GM12878 (cell line): ENCODE measurements at regions not wholly inside any gene's neighbourhood (a gene's known extent, or its start where the extent isn't known, plus 50 kb on each side); places are given as distances from the start of the nearest gene placed in this dataset.

Experiments used
- ATAC-seq: fragments of 200-7000 bp; cut with Tn5 transposase; 3 replicates; pipeline ENCODE4 v1.9.1; 2020; ENCODE audit warnings: mild to moderate bottlenecking, moderate library complexity
- BruUV-seq: library from RNA; stranded (reverse); fragments of 400-500 nt; replicated peaks from 2 replicates; lab custom pipeline; 2021; lab: Mats Ljungman, UMichigan
- CTCF ChIA-PET: fragments of 300-600 bp; sonication (Branson Sonifier 250); formaldehyde crosslinking; extraction: SDS; loops from one replicate; lab custom pipeline; 2021; ENCODE audit warnings: inconsistent platforms; lab: Yijun Ruan, JAX
- POLR2A ChIA-PET: fragments of 350-600 bp; formaldehyde crosslinking; extraction: SDS; loops from one replicate; lab custom pipeline; 2021; ENCODE audit warnings: inconsistent platforms; lab: Charles Lee
- RAD21 ChIA-PET: fragments of 300-600 bp; sonication (Branson Sonifier 250); formaldehyde crosslinking; loops from one replicate; lab custom pipeline; 2023; ENCODE audit warnings: antibody characterized with exemption; ENCODE audit not compliant: unreplicated experiment; lab: Charles Lee
- SMC1A ChIA-PET: fragments of 300-600 bp; sonication (Branson Sonifier 250); formaldehyde crosslinking; loops from one replicate; lab custom pipeline; 2023; ENCODE audit not compliant: unreplicated experiment, uncharacterized antibody; lab: Charles Lee
- DNase-seq: peaks from one replicate; pipeline ENCODE4 v3.0.0-alpha.2; 2011; ENCODE audit warnings: low read depth, low spot score
- FAIRE-seq: peaks from 3 replicates; lab custom pipeline; 2011; peaks lifted over from hg19 to GRCh38; lab: Jason Lieb, UNC
- H2AFZ ChIP-seq: 2 replicates; pipeline ENCODE4 v1.6.0; 2011; ENCODE audit warnings: low read depth, low read length, control low read depth; ENCODE audit not compliant: control insufficient read depth
- H3K27ac ChIP-seq: 2 replicates; pipeline ENCODE4 v1.5.1; 2011; ENCODE audit warnings: control low read depth; ENCODE audit not compliant: control insufficient read depth, insufficient read depth
- H3K27me3 ChIP-seq, 2 experiments: replicated peaks in 1 of 2; 2 replicates each; pipeline versions ENCODE4 v1.6.0 to v1.6.1; 2011; ENCODE audit warnings: low read length in 1 of 2; ENCODE audit not compliant: control insufficient read depth in 2 of 2, insufficient read depth in 2 of 2
- H3K36me3 ChIP-seq, 2 experiments: 2 replicates each; pipeline ENCODE4 v1.5.1; 2011; ENCODE audit warnings: low read length in 1 of 2; ENCODE audit not compliant: control insufficient read depth in 2 of 2, insufficient read depth in 2 of 2
- H3K4me1 ChIP-seq: 2 replicates; pipeline ENCODE4 v1.6.1; 2011; ENCODE audit warnings: mild to moderate bottlenecking, low read length, moderate library complexity, mixed read lengths; ENCODE audit not compliant: control insufficient read depth, insufficient read depth
- H3K4me2 ChIP-seq: 2 replicates; pipeline ENCODE4 v1.6.0; 2011; ENCODE audit warnings: control low read depth; ENCODE audit not compliant: control insufficient read depth, insufficient read depth
- H3K4me3 ChIP-seq: fragments of 200-600 bp; sonication (generic); 2 replicates; pipeline ENCODE4 v1.5.1; 2016
- H3K79me2 ChIP-seq: 2 replicates; pipeline ENCODE4 v1.6.0; 2011; ENCODE audit warnings: low read length; ENCODE audit not compliant: control insufficient read depth, insufficient read depth
- H3K9ac ChIP-seq: 2 replicates; pipeline ENCODE4 v1.8.0; 2011; ENCODE audit warnings: low read length, control low read depth, mixed read lengths; ENCODE audit not compliant: control insufficient read depth, insufficient read depth
- H3K9me3 ChIP-seq: replicated peaks from 3 replicates; pipeline ENCODE4 v1.5.1; 2011; ENCODE audit warnings: mild to moderate bottlenecking, low read length; ENCODE audit not compliant: control insufficient read depth, insufficient read depth
- H4K20me1 ChIP-seq: 2 replicates; pipeline ENCODE4 v1.6.0; 2011; ENCODE audit not compliant: control insufficient read depth, insufficient read depth
- BCL11A ChIP-seq: IDR thresholded peaks from 2 replicates; pipeline ENCODE4 v1.6.1; 2011; ENCODE audit warnings: low read depth, low read length
- DPF2 ChIP-seq: fragments of 450-650 bp; IDR thresholded peaks from 2 replicates; pipeline ENCODE4 v1.6.1; 2017; ENCODE audit warnings: mild to moderate bottlenecking
- SMARCA5 ChIP-seq: fragments of 450-650 bp; IDR thresholded peaks from 2 replicates; pipeline ENCODE4 v1.6.1; 2017; ENCODE audit warnings: mild to moderate bottlenecking
- SPI1 ChIP-seq: IDR thresholded peaks from 2 replicates; pipeline ENCODE4 v1.6.1; 2011; ENCODE audit warnings: low read depth, mild to moderate bottlenecking, low read length, moderate library complexity, borderline replicate concordance; ENCODE audit not compliant: insufficient read depth
- SRF ChIP-seq, 2 experiments: IDR thresholded peaks; 2 replicates each; pipeline ENCODE4 v1.6.1; 2011; ENCODE audit warnings: low read depth in 2 of 2, low read length in 2 of 2, mild to moderate bottlenecking in 1 of 2, moderate library complexity in 1 of 2
- STAT3 ChIP-seq: IDR thresholded peaks from 2 replicates; pipeline ENCODE4 v1.6.1; 2011; ENCODE audit warnings: low read depth, low read length, improper control_type of control experiment
- ZNF207 ChIP-seq: fragments of 450-650 bp; IDR thresholded peaks from 2 replicates; pipeline ENCODE4 v1.6.1; 2014; ENCODE audit warnings: antibody characterized with exemption, mild to moderate bottlenecking, borderline replicate concordance
- ZNF217 ChIP-seq: fragments of 450-650 bp; IDR thresholded peaks from 2 replicates; pipeline ENCODE4 v1.6.1; 2017; ENCODE audit warnings: antibody characterized with exemption, mild to moderate bottlenecking
- WGBS: methylation state at CpG from one replicate; pipeline ENCODE4 v1.1.6; 2016; ENCODE audit warnings: low lambda C conversion rate; ENCODE audit not compliant: insufficient replicate concordance, insufficient coverage; ENCODE audit errors: missing lambda C conversion rate; 5-methylcytosine and 5-hydroxymethylcytosine counted together
- in situ Hi-C: fragments of 300-500 bp; cut with MboI; formaldehyde crosslinking; loops from 9 replicates; pipeline ENCODE4 v1.14.3; 2018; ENCODE audit warnings: mixed read lengths
- intact Hi-C: fragments of 100-400 bp; cut with micrococcal nuclease; formaldehyde crosslinking; loops from one replicate; pipeline ENCODE4 v1.14.2; 2022; ENCODE audit not compliant: unreplicated experiment
- TF ChIP-seq, protein P1 (sequence below): fragments of 450-650 bp; IDR thresholded peaks from 2 replicates; pipeline ENCODE4 v1.6.1; 2016; ENCODE audit warnings: mild to moderate bottlenecking

DNA sequence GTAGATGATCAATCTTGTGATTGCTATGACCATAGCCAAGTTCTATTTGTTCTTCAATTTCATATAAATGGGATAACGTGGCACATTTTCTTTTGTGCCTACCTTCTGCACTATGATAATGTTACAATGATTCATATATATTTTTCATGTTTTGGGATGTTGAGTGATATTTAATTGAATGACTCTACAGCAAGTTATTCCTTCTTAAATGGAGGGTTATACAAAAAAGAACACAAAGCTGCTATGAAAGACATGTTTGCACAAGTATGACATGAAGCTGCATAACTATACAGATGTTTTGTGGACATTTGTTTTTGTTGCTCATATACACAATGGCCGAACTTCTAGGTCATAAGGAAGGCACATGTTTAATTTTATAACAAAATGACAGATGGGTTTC lies 356.2 kb downstream of the CBLN2 start:
- H3K9me3 ChIP-seq, result no peaks in the 10 kb centered on the region
- in situ Hi-C loops, result no loop called here
- no peaks in the 10 kb centered on the region for H3K27me3 ChIP-seq
- H3K4me2 ChIP-seq, result no peak overlapping the region
- H2AFZ ChIP-seq, result no peak overlapping the region
- no peak for FAIRE-seq
- ChIA-PET SMC1A (no interaction called here), CTCF (no interaction called here), POLR2A (interaction anchor here (0.6 to 0.7 kb wide), 2 partner anchors 28 to 354 kb away, joined by 3 read pairs; no protein-coding TSS in a partner anchor), RAD21 (no interaction called here)
- intact Hi-C loops, result loop anchor here (10.0 kb wide), 1 partner anchor 487 kb away; no protein-coding TSS in a partner anchor
- no peak for ATAC-seq
- H3K4me1 ChIP-seq, result no peaks in the 10 kb centered on the region
- H3K9ac ChIP-seq, result no peak overlapping the region
- no peak overlapping the region for H3K27ac ChIP-seq
- no peaks in the 10 kb centered on the region for H3K79me2 ChIP-seq
- H4K20me1 ChIP-seq, result no peaks in the 10 kb centered on the region
- WGBS, result 19% methylated on average over 2 of the region's 2 CpGs
- DNase-seq, result no peak
- no TSS peak for BruUV-seq
- H3K36me3 ChIP-seq, result no peaks in the 10 kb centered on the region
- TF ChIP-seq SRF (IDR thresholded peaks at IDR 0.05; ENCODE audit: low read depth in 2 of 2, low read length in 2 of 2) (no peak), STAT3 (no peak), SMARCA5 (no peak), ZNF217 (no peak), ZNF207 (no peak), SPI1 (no peak), DPF2 (no peak), BCL11A (no peak)
- TF ChIP-seq, protein P1, sequence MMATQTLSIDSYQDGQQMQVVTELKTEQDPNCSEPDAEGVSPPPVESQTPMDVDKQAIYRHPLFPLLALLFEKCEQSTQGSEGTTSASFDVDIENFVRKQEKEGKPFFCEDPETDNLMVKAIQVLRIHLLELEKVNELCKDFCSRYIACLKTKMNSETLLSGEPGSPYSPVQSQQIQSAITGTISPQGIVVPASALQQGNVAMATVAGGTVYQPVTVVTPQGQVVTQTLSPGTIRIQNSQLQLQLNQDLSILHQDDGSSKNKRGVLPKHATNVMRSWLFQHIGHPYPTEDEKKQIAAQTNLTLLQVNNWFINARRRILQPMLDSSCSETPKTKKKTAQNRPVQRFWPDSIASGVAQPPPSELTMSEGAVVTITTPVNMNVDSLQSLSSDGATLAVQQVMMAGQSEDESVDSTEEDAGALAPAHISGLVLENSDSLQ, result no peak
- no peak overlapping the region for H3K4me3 ChIP-seq
